ENCODE measurements at regions not wholly inside any gene's neighbourhood (a gene's known extent, or its start where the extent isn't known, plus 50 kb on each side); places are given as distances from the start of the nearest gene placed in this dataset.

DNA sequence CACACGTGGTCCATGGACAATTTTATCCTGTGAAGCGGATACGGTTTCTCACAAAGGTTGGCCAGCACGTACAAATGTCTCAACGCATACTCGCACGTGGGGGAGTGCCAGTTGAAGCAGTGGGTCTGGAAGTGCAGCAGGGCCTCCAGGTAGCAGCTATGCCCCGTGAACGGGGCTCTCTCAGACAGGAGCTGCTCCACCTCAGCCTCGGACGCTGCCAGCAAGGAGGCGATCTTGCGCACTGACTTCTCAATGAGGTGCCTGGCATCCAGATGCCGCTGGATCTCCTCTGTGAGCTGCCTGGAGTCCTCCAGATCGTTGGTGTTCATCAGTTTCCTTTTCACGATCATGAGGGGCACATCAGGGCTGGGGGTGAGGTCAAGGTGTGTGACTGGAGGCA lies 2272.0 kb downstream of the PCDH9 start:
- Mint-ChIP-seq H3K9me3 (peaks cover 21% of the 10 kb centered on the region), H3K4me1 (no peaks in the 10 kb centered on the region), H3K4me3 (no peak overlapping the region), H3K27ac (no peak overlapping the region), H3K27me3 (no peaks in the 10 kb centered on the region), H3K36me3 (no peaks in the 10 kb centered on the region)
- DNase-seq = no peak
- CTCF ChIA-PET = no interaction called here

DNA sequence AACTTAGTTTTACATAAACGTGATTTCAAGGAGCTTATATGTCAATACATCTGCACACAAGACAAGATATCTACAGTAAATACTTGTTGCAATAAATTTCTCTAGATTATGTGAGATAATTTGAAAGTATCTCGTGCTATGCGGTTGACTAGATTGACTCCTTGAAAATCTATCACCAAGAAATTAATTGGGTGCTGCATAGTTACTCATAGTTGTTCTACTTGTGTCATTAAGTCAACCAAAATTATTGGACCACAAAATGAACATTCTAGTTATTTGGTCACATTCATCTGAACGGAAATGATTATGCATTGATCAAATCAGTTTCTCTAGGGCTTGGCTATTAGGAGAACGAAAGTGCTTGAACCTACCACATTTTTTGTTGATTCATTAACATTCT lies 2291.5 kb downstream of the PCDH9 start:
- peaks cover 2% of the 10 kb centered on the region for H3K9me3 Mint-ChIP-seq
- CTCF ChIA-PET = no interaction called here
- no peak for DNase-seq
- H3K36me3 Mint-ChIP-seq = no peaks in the 10 kb centered on the region
- H3K27ac Mint-ChIP-seq = no peak overlapping the region
- H3K4me1 Mint-ChIP-seq = no peaks in the 10 kb centered on the region
- no peak overlapping the region for H3K4me3 Mint-ChIP-seq
- H3K27me3 Mint-ChIP-seq = no peaks in the 10 kb centered on the region

DNA sequence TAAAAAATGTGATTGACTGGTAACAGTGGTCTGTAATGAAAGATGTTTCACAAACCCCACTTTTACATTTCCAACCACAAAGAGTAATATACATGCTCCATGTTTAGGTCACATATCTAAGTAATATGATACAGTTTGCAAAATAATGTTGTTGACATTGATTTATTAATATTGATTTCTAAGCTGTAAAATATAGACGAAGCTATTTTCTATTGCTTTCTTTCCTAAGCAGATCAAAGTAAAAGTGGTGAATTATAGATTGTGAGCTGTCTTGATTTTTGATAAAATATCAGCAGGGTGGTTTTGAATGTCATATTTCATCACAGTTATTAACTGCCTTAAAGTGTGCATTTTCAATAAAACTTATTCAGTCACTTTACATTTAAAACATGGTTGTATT lies 2292.8 kb downstream of the PCDH9 start:
- DNase-seq = no peak
- Mint-ChIP-seq H3K4me3 (no peak overlapping the region), H3K27me3 (no peaks in the 10 kb centered on the region), H3K36me3 (no peaks in the 10 kb centered on the region), H3K4me1 (no peaks in the 10 kb centered on the region), H3K27ac (no peak overlapping the region), H3K9me3 (peaks cover 2% of the 10 kb centered on the region)
- CTCF ChIA-PET = no interaction called here

DNA sequence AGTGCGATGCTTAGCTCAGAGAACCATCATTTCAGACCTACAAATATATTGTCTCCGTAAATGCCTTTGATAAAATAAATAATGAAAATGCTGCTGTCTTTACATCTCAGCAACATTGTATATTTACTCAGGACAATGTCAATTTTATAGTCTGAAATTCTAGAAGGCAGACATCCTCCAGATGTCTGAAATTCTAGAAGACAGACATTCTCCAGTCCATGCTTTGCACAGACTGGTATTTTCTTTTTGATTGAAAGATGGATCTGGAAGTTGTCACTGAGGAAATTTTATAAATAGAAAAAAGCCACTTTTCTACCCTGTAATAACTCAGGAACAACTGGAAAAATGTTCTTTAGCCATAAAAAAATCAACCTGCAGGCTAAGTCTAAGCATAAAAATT lies 2293.3 kb downstream of the PCDH9 start:
- CTCF ChIA-PET = no interaction called here
- Mint-ChIP-seq H3K27ac (no peak overlapping the region), H3K9me3 (peaks cover 2% of the 10 kb centered on the region), H3K4me1 (no peaks in the 10 kb centered on the region), H3K4me3 (no peak overlapping the region), H3K27me3 (no peaks in the 10 kb centered on the region), H3K36me3 (no peaks in the 10 kb centered on the region)
- DNase-seq = no peak

DNA sequence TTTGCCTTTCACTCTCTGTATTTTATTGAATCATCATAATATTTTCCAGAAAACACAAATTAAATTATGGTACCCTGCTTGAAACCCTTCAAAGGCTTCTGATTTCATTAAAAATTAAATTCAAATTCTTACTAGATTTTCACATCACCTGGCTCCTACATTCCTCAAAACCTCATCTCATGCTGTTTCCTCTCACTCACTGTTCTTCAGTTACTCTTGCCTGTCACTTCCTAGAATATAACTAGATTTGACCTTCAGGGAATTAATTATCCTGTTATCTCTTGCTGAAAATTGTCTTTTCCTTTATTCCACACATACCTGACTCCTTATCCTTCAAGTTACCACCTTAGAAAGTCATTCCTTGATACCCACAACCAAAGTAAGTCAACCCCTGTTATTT lies 2294.7 kb downstream of the PCDH9 start:
- H3K4me3 Mint-ChIP-seq = no peak overlapping the region
- H3K36me3 Mint-ChIP-seq = no peaks in the 10 kb centered on the region
- DNase-seq = no peak
- H3K4me1 Mint-ChIP-seq = no peaks in the 10 kb centered on the region
- no peak overlapping the region for H3K27ac Mint-ChIP-seq
- H3K9me3 Mint-ChIP-seq = no peaks in the 10 kb centered on the region
- H3K27me3 Mint-ChIP-seq = no peaks in the 10 kb centered on the region
- CTCF ChIA-PET = no interaction called here

DNA sequence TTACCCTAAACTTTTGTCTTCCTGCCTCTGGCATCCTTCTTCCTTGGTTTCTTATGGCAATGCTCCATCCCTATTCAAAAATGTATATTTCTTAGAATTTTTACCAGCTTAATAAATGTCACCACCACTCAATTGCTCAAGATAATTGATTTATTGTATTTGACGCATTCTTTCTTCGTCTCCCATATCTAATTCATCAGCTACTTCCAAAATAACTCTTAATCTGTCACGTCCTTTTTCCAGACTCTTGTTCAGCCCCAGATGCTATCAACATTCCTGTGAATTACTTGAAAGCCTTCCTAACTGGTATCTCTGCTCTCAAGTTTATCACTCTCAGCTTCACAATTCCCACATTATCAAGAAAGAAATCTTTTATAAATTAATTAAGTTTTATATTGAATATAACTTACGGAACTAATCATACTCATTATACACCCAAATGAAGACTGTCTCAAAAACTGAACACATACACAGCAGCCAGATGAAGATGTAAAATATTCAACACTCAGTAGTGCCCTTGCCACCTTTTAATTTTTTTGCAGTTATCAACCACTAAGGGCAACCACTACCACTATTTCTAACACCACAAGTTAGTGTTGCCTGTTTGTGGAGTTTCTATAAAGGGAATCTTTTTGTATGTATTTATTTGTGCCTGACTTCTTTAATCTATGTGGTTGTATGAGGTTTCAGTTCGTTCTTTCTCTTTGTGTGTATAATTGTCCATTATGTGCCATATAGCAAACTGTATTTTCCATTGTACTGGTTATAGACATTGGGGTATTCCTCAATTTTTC lies 2295.4 kb downstream of the PCDH9 start:
- Mint-ChIP-seq H3K4me3 (no peak overlapping the region), H3K36me3 (no peaks in the 10 kb centered on the region), H3K27ac (no peak overlapping the region), H3K9me3 (no peaks in the 10 kb centered on the region), H3K4me1 (no peaks in the 10 kb centered on the region), H3K27me3 (no peaks in the 10 kb centered on the region)
- no peak for DNase-seq
- CTCF ChIA-PET = no interaction called here

DNA sequence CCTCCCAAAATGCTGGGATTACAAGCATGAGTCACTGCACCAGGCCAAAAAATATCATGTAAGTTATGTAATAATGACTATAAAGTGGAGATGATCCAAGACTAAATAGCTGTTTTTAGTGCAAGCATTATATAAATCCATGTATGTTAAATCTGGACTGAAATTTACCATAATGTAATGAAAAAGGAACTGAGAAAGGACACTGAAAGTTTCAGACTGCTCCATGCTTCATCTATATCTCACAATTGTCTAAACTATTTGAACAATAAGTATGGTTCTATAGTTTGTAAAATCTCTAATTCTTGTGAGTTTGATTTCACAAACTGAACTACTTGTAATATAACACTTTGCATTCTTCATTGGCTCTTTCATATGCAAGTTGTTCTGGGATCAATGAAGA lies 2299.5 kb downstream of the PCDH9 start:
- no peaks in the 10 kb centered on the region for H3K4me1 Mint-ChIP-seq
- H3K36me3 Mint-ChIP-seq = no peaks in the 10 kb centered on the region
- H3K4me3 Mint-ChIP-seq = no peak overlapping the region
- H3K27ac Mint-ChIP-seq = no peak overlapping the region
- peaks cover 2% of the 10 kb centered on the region for H3K9me3 Mint-ChIP-seq
- CTCF ChIA-PET = no interaction called here
- DNase-seq = no peak
- H3K27me3 Mint-ChIP-seq = no peaks in the 10 kb centered on the region

DNA sequence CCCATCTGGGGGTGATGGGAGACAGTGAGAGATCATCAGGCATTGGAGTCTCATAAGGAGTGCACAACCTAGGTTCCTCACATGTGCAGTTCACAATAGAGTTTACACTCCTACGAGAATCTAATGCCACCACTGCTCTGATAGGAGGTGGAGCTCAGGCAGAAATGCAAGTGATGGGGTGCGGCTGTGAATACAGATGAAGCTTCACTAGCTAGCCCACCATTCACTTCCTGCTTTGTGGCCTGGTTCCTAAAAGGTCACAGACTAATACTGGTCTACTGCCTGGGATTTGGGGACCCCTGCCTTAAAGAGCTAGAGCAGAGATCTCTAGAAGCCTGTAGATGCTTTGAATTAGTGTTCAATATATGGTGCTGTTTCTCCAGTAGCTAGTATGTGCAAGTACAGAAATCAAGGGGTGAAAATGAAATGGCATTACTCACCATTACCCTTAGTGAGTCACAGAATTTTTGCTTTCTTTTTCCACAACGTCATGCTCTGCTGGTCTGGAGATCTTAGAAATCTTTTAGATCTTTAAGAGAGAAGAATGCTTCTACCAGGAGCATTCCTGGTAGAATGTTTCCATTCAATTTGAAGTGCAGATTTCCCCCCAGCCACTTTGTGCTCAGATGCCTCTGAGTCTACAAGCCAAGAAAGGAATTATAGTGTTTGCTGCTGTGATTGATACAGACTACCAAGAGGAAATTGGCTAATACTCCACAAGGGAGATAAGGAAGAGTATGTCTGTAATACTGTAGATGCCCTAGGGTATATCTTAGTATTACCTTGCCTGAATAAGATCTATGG lies 2301.2 kb downstream of the PCDH9 start:
- CTCF ChIA-PET = no interaction called here
- Mint-ChIP-seq H3K27me3 (no peaks in the 10 kb centered on the region), H3K27ac (no peak overlapping the region), H3K9me3 (peaks cover 2% of the 10 kb centered on the region), H3K36me3 (no peaks in the 10 kb centered on the region), H3K4me1 (no peaks in the 10 kb centered on the region), H3K4me3 (no peak overlapping the region)
- DNase-seq = no peak

DNA sequence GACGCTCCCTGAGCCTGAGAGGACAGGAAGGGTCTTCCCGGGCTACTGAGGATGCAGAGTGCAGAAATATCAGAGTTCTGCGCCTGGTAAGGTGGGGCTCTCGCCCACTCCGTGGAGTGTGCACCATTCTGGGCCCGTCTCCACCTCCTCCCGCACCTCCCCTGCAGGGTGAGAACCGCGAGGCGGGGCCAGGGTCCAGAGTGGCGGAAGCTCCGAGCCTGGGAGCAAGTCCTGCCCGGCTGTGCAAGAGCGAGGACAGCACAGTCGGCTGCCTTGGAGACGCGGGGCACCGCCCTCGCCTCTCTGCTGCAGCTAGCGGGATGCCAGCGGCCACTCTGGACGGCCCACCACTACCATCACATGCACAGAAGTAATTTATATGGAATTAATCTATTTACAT lies 2304.4 kb downstream of the PCDH9 start:
- Mint-ChIP-seq H3K9me3 (peaks cover 2% of the 10 kb centered on the region), H3K27ac (no peak overlapping the region), H3K27me3 (no peaks in the 10 kb centered on the region), H3K36me3 (no peaks in the 10 kb centered on the region), H3K4me3 (no peak overlapping the region), H3K4me1 (no peaks in the 10 kb centered on the region)
- CTCF ChIA-PET = no interaction called here
- DNase-seq = no peak

DNA sequence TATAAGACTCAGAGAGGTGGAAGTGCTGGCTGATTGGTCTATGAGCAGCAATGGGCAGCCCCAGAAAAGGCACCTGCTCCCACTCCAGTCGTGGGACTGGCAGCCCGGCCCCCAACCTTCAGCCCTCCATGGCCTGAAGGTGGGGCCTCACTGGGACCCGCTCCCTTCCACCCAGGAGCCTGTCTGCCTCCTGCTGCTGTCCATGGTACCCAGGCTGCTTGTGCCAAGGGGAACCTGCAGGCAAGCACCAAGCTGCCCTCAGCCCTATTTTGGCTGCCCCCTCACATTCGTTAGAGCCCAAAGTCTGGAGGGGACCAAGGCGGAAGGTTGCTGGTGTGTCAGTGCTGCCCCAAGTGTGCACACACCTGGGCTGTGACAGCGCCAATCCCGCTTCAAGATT lies 2304.9 kb downstream of the PCDH9 start:
- Mint-ChIP-seq H3K27ac (no peak overlapping the region), H3K9me3 (peaks cover 2% of the 10 kb centered on the region), H3K27me3 (no peaks in the 10 kb centered on the region), H3K36me3 (no peaks in the 10 kb centered on the region), H3K4me1 (no peaks in the 10 kb centered on the region), H3K4me3 (no peak overlapping the region)
- CTCF ChIA-PET = no interaction called here
- DNase-seq = no peak

DNA sequence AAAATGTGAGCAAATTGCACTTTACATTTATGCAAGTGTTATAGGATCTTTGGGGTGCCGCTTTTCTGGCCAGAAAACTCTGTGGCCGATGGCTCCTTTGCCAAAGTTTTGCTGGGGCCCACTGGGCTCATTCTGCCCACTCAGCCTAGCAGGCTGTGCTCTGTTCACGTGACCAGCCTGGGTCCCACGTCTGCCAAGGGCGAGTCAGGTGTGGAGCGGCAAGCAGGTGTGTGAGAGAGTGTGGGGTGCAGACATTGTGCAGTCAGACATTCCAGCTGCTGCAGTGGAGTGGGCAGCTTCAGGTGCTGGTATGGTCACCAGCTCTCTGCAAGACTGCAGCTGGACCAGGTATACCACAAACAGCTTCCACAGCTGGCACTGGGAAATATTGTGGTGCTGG lies 2305.7 kb downstream of the PCDH9 start:
- no peaks in the 10 kb centered on the region for H3K27me3 Mint-ChIP-seq
- no peaks in the 10 kb centered on the region for H3K4me1 Mint-ChIP-seq
- H3K4me3 Mint-ChIP-seq = no peak overlapping the region
- DNase-seq = no peak
- no peak overlapping the region for H3K27ac Mint-ChIP-seq
- no peaks in the 10 kb centered on the region for H3K36me3 Mint-ChIP-seq
- peaks cover 2% of the 10 kb centered on the region for H3K9me3 Mint-ChIP-seq
- CTCF ChIA-PET = no interaction called here

DNA sequence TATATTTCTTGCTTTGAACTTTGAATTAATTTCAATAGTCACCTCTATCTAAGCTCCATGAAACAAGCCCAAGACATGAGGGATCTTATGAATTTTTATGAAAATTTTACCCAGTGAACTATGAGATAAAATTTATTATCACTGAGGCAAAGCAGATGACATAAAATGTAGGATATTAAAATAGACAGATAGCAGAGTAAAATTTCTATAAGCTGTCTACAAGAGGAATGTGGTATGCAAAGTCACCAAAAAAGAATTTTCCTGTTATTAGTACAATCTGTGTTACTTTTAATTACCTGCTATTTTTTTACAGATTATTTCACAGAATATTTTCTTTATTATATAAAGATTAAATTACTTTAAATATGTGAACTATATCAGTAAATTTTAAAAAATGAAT lies 2312.6 kb downstream of the PCDH9 start:
- H3K27ac Mint-ChIP-seq = no peak overlapping the region
- H3K4me3 Mint-ChIP-seq = no peak overlapping the region
- no peaks in the 10 kb centered on the region for H3K4me1 Mint-ChIP-seq
- peaks cover 4% of the 10 kb centered on the region for H3K9me3 Mint-ChIP-seq
- H3K36me3 Mint-ChIP-seq = no peaks in the 10 kb centered on the region
- no peak for DNase-seq
- H3K27me3 Mint-ChIP-seq = no peaks in the 10 kb centered on the region
- CTCF ChIA-PET = no interaction called here

DNA sequence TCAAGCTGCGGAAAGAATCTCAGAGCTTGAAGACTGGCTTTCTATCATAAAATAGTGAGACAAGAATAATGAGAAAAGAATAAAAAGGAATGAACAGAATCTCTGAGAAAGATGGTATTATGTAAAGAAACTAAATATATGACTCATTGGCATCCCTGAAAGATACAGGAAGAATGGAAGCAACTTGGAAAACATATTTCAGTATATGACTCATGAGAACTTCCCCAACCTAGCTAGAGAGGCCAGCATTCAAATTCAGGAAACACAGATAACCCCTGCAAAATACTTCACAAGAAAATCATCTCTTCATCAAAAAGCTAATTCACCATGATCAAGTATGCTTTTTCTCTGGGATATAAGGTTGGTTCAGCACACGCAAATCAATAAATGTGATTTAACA lies 2318.0 kb downstream of the PCDH9 start:
- no peaks in the 10 kb centered on the region for H3K27me3 Mint-ChIP-seq
- no peak overlapping the region for H3K27ac Mint-ChIP-seq
- H3K4me3 Mint-ChIP-seq = no peak overlapping the region
- CTCF ChIA-PET = no interaction called here
- H3K9me3 Mint-ChIP-seq = peaks cover 4% of the 10 kb centered on the region
- DNase-seq = no peak
- H3K4me1 Mint-ChIP-seq = no peaks in the 10 kb centered on the region
- H3K36me3 Mint-ChIP-seq = no peaks in the 10 kb centered on the region

DNA sequence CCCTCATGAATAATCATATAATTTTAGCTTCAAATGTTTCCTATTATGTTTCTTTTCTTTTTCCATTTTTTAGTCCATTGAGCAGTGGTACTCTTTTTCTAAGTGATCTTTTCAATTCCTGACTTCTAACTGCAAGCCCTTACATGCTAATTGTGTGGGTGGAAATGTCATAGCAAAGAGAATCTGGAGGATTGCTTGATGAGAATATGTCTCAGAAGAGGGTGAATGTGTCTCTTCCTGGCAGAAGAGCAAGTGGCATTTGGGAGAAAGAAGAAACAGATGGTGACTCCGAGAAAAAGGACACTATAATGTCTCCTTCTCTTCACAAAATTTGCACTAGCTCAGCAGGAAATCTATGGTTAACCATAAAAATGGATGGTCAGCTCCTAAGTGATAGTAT lies 2320.0 kb downstream of the PCDH9 start:
- no peak overlapping the region for H3K4me3 Mint-ChIP-seq
- DNase-seq = no peak
- no peaks in the 10 kb centered on the region for H3K27me3 Mint-ChIP-seq
- no peaks in the 10 kb centered on the region for H3K36me3 Mint-ChIP-seq
- CTCF ChIA-PET = no interaction called here
- H3K4me1 Mint-ChIP-seq = no peaks in the 10 kb centered on the region
- H3K9me3 Mint-ChIP-seq = peaks cover 4% of the 10 kb centered on the region
- H3K27ac Mint-ChIP-seq = no peak overlapping the region

DNA sequence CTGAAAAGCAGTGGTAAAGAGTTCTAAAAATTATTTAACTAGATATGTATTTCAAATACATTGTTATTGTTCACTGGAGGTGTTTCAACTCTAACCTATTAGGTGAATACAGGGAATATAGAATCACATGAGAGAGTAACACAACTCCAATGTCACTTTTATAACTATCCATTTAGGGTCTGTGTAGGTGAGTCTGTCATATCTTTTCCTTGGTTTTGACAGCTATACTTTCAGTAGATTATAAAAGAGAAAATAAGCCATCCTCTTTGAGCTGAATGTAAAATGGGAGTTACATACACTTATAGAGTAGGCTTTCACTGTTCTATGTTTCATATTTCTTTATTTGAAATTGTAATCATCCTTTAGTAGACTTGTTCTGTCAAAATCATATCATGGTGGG lies 2321.0 kb downstream of the PCDH9 start:
- Mint-ChIP-seq H3K27ac (no peak overlapping the region), H3K4me3 (no peak overlapping the region), H3K9me3 (peaks cover 6% of the 10 kb centered on the region), H3K27me3 (no peaks in the 10 kb centered on the region), H3K36me3 (no peaks in the 10 kb centered on the region), H3K4me1 (no peaks in the 10 kb centered on the region)
- CTCF ChIA-PET = no interaction called here
- no peak for DNase-seq

All from activated naive CD4-positive, alpha-beta T cell treated with anti-CD3 and anti-CD28 coated beads, Interleukin-2, amount 10 ng/mL, durations not matched to agents 7 days and 5 days (primary cell).